ENCODE measurements at regions not wholly inside any gene's neighbourhood (a gene's known extent, or its start where the extent isn't known, plus 50 kb on each side); places are given as distances from the start of the nearest gene placed in this dataset.

DNA sequence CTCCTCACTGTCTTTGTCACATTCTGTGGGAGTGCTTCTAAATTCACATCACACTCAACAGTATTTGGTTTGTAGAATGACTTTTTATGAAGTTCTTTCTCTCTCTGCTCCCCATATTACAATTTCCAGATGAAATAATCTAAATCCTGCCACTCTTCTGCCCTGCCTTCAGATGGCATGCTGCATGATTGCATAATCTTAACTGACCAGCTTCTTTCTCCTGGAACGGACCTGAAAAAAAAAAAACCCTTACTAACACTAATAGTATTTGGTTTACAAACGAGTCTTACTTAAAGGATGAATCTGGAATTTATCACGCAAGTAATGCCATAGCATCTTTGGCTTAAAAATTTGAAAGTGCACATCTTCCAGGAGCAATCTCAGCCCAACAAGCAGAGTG, 272.3 kb downstream of the NAF1 start:
- TF ChIP-seq, protein P1, sequence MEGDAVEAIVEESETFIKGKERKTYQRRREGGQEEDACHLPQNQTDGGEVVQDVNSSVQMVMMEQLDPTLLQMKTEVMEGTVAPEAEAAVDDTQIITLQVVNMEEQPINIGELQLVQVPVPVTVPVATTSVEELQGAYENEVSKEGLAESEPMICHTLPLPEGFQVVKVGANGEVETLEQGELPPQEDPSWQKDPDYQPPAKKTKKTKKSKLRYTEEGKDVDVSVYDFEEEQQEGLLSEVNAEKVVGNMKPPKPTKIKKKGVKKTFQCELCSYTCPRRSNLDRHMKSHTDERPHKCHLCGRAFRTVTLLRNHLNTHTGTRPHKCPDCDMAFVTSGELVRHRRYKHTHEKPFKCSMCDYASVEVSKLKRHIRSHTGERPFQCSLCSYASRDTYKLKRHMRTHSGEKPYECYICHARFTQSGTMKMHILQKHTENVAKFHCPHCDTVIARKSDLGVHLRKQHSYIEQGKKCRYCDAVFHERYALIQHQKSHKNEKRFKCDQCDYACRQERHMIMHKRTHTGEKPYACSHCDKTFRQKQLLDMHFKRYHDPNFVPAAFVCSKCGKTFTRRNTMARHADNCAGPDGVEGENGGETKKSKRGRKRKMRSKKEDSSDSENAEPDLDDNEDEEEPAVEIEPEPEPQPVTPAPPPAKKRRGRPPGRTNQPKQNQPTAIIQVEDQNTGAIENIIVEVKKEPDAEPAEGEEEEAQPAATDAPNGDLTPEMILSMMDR (IDR thresholded peaks at IDR 0.05): no peak
- TF ChIP-seq EP300 (IDR thresholded peaks at IDR 0.05): no peak
